SK-N-SH (cell line): ENCODE measurements at regions not wholly inside any gene's neighbourhood (a gene's known extent, or its start where the extent isn't known, plus 50 kb on each side); places are given as distances from the start of the nearest gene placed in this dataset.

ENCODE experiments used
- CTCF ChIA-PET: fragments of 300-600, 350-600 bp; formaldehyde crosslinking; extraction: SDS; loops from one replicate; lab custom pipeline; 2021; lab: Yijun Ruan, JAX
- POLR2A ChIA-PET: fragments of 350-600 bp; sonication (Branson Sonifier 250); formaldehyde crosslinking; extraction: SDS; loops from one replicate; lab custom pipeline; 2020; ENCODE audit warnings: antibody characterized with exemption, inconsistent platforms; lab: Yijun Ruan, JAX
- DNase-seq: peaks from one replicate; pipeline ENCODE4 v3.0.0; 2012
- H2AFZ ChIP-seq: fragments of 200-600 bp; sonication (generic); 2 replicates; pipeline ENCODE4 v1.8.1; 2016; ENCODE audit warnings: antibody characterized with exemption, mild to moderate bottlenecking, low read depth
- H3F3A ChIP-seq: fragments of 200-600 bp; sonication (generic); replicated peaks from 2 replicates; pipeline ENCODE3; 2016; ENCODE audit warnings: antibody characterized with exemption, mild to moderate bottlenecking; ENCODE audit not compliant: insufficient read depth
- H3K27ac ChIP-seq, 2 experiments: fragments of 200-500 bp in 1 of 2; fragments of 200-600 bp in 1 of 2; sonication (Bioruptor generic) in 1 of 2; sonication (generic), shearing (Covaris generic) in 1 of 2; 2 replicates each; pipeline versions ENCODE4 v1.5.1 to v1.6.1; 2014 to 2016; ENCODE audit warnings: low read depth in 2 of 2, inconsistent platforms in 1 of 2, low read length in 1 of 2, mild to moderate bottlenecking in 1 of 2, mixed read lengths in 1 of 2
- H3K27me3 ChIP-seq: fragments of 200-600 bp; sonication (generic), shearing (Covaris generic); 2 replicates; pipeline ENCODE4 v1.6.1; 2016; ENCODE audit warnings: mixed run types; ENCODE audit not compliant: insufficient read depth
- H3K36me3 ChIP-seq, 2 experiments: fragments of 200-500 bp in 1 of 2; fragments of 200-600 bp in 1 of 2; sonication (Bioruptor generic) in 1 of 2; sonication (generic) in 1 of 2; replicated peaks in 1 of 2; 2 replicates each; pipeline versions ENCODE3 to v1.5.1; 2014 to 2016; ENCODE audit warnings: low read length in 1 of 2, mild to moderate bottlenecking in 1 of 2; ENCODE audit not compliant: insufficient read depth in 2 of 2, control insufficient read depth in 1 of 2
- H3K4me1 ChIP-seq, 2 experiments: fragments of 200-500 bp in 1 of 2; fragments of 200-600 bp in 1 of 2; sonication (Bioruptor generic) in 1 of 2; sonication (generic), shearing (Covaris generic) in 1 of 2; 2 replicates each; pipeline versions ENCODE4 v1.5.1 to v1.6.1; 2014 to 2016; ENCODE audit warnings: low read depth in 1 of 2, low read length in 1 of 2, mixed run types in 1 of 2; ENCODE audit not compliant: insufficient read depth in 2 of 2, control insufficient read depth in 1 of 2
- H3K4me2 ChIP-seq: fragments of 200-600 bp; sonication (generic), shearing (Covaris generic); 2 replicates; pipeline ENCODE4 v1.6.1; 2017; ENCODE audit warnings: mixed run types
- H3K4me3 ChIP-seq, 2 experiments: fragments of 200-500 bp in 1 of 2; fragments of 200-600 bp in 1 of 2; sonication (Bioruptor generic) in 1 of 2; sonication (generic), shearing (Covaris generic) in 1 of 2; 2 replicates each; pipeline versions ENCODE4 v1.5.1 to v1.8.1; 2014 to 2016; ENCODE audit warnings: low read depth in 2 of 2, inconsistent platforms in 1 of 2, low read length in 1 of 2, mild to moderate bottlenecking in 1 of 2, mixed read lengths in 1 of 2, moderate library complexity in 1 of 2
- H3K79me2 ChIP-seq: fragments of 200-600 bp; sonication (generic); 2 replicates; pipeline ENCODE4 v1.8.1; 2017; ENCODE audit warnings: mild to moderate bottlenecking; ENCODE audit not compliant: insufficient read depth
- H3K9ac ChIP-seq: fragments of 200-600 bp; sonication (generic); 2 replicates; pipeline ENCODE4 v1.6.1; 2017; ENCODE audit warnings: mixed run types
- H3K9me2 ChIP-seq: fragments of 200-600 bp; sonication (generic); 2 replicates; pipeline ENCODE4 v1.6.1; 2017; ENCODE audit warnings: mixed run types
- H3K9me3 ChIP-seq: fragments of 200-600 bp; sonication (generic); 2 replicates; pipeline ENCODE4 v1.6.1; 2017; ENCODE audit warnings: mixed run types, mild to moderate bottlenecking, moderate library complexity
- H4K20me1 ChIP-seq: fragments of 200-600 bp; sonication (generic); 2 replicates; pipeline ENCODE4 v1.6.1; 2017; ENCODE audit warnings: mild to moderate bottlenecking, mixed run types; ENCODE audit not compliant: insufficient read depth
- EP300 ChIP-seq, 2 experiments: IDR thresholded peaks; 2 replicates each; pipeline versions ENCODE4 v1.4.0 to v1.6.1; 2012; ENCODE audit warnings: borderline replicate concordance in 1 of 2, low read depth in 1 of 2, low read length in 1 of 2
- EZH2phosphoT487 ChIP-seq: fragments of 200-600 bp; sonication (generic); IDR thresholded peaks from 2 replicates; pipeline ENCODE4 v1.6.1; 2017; ENCODE audit warnings: low read depth, mixed run types, mild to moderate bottlenecking, antibody characterized with exemption, moderate library complexity, borderline replicate concordance
- FOXJ3 ChIP-seq: sonication (generic); formaldehyde crosslinking; IDR thresholded peaks from 2 replicates; pipeline ENCODE4 v1.5.1; 2020; ENCODE audit warnings: mild to moderate bottlenecking, missing genetic modification reagents
- GABPA ChIP-seq: IDR thresholded peaks from 2 replicates; pipeline ENCODE4 v1.4.0; 2012; ENCODE audit warnings: low read depth, mild to moderate bottlenecking
- MXI1 ChIP-seq: IDR thresholded peaks from 2 replicates; pipeline ENCODE4 v1.6.1; 2012; ENCODE audit warnings: mild to moderate bottlenecking, low read depth, low read length, improper control_type of control experiment
- NRF1 ChIP-seq: IDR thresholded peaks from 2 replicates; pipeline ENCODE4 v1.6.1; 2012; ENCODE audit warnings: low read depth, mild to moderate bottlenecking, low read length
- PBX3 ChIP-seq: IDR thresholded peaks from 2 replicates; pipeline ENCODE4; 2012
- POLR2AphosphoS5 ChIP-seq: IDR thresholded peaks from 2 replicates; pipeline ENCODE4 v1.6.1; 2012; ENCODE audit warnings: low read depth, low read length
- TCF12 ChIP-seq: IDR thresholded peaks from 2 replicates; pipeline ENCODE4 v1.4.0; 2012
- TEAD4 ChIP-seq: IDR thresholded peaks from 2 replicates; pipeline ENCODE4 v1.4.0; 2012; ENCODE audit warnings: mild to moderate bottlenecking, borderline replicate concordance; ENCODE audit not compliant: insufficient read depth
- YY1 ChIP-seq: IDR thresholded peaks from 2 replicates; pipeline ENCODE4 v1.4.0; 2012; ENCODE audit warnings: low read depth, mild to moderate bottlenecking
- WGBS: methylation state at CpG from one replicate; pipeline ENCODE4 v1.1.6; 2017; ENCODE audit warnings: low lambda C conversion rate; 5-methylcytosine and 5-hydroxymethylcytosine counted together

- 63% methylated on average over 20 of the region's 21 CpGs for WGBS
- H3K36me3 ChIP-seq = no peaks in the 10 kb centered on the region
- H3K27me3 ChIP-seq = no peaks in the 10 kb centered on the region
- POLR2A ChIA-PET = no interaction called here
- H3F3A ChIP-seq = no peaks in the 10 kb centered on the region
- H3K4me3 ChIP-seq = no peak overlapping the region
- no peak for DNase-seq
- H3K27ac ChIP-seq = no peak overlapping the region
- H3K9me3 ChIP-seq = no peaks in the 10 kb centered on the region
- no peak overlapping the region for H2AFZ ChIP-seq
- H3K4me1 ChIP-seq = no peaks in the 10 kb centered on the region
- no peak overlapping the region for H3K9ac ChIP-seq
- no peak overlapping the region for H3K4me2 ChIP-seq
- H4K20me1 ChIP-seq = no peaks in the 10 kb centered on the region
- CTCF ChIA-PET = interaction anchor here (0.9 kb wide), 1 partner anchor 278 kb away, joined by 3 read pairs; no protein-coding TSS in a partner anchor
- H3K79me2 ChIP-seq = no peaks in the 10 kb centered on the region
- TF ChIP-seq MXI1 (no peak), GABPA (no peak), EZH2phosphoT487 (no peak)
- H3K9me2 ChIP-seq = no peaks in the 10 kb centered on the region
Observed at GRCh38 chr2:100707016-100707947, 112.7 kb upstream of the NPAS2 start.

GRCh38 chr2:100708333-100708732 is 111.6 kb upstream of the NPAS2 start:
- no peaks in the 10 kb centered on the region for H3K36me3 ChIP-seq
- DNase-seq = no peak
- no peak overlapping the region for H3K4me3 ChIP-seq
- no peak overlapping the region for H3K4me2 ChIP-seq
- no peak overlapping the region for H3K9ac ChIP-seq
- TF ChIP-seq TEAD4 (no peak), MXI1 (no peak), EZH2phosphoT487 (no peak), FOXJ3 (no peak), YY1 (no peak), POLR2AphosphoS5 (no peak), NRF1 (no peak), TCF12 (no peak), PBX3 (no peak), EP300 (IDR thresholded peaks at IDR 0.05; ENCODE audit: borderline replicate concordance in 1 of 2, low read depth in 1 of 2, low read length in 1 of 2) (no peak)
- CTCF ChIA-PET = interaction anchor here (0.6 kb wide), 1 partner anchor 21 kb away, joined by 4 read pairs; no protein-coding TSS in a partner anchor
- no peaks in the 10 kb centered on the region for H4K20me1 ChIP-seq
- POLR2A ChIA-PET = no interaction called here
- no peaks in the 10 kb centered on the region for H3K79me2 ChIP-seq
- no peaks in the 10 kb centered on the region for H3K4me1 ChIP-seq
- H3F3A ChIP-seq = no peaks in the 10 kb centered on the region
- H3K27ac ChIP-seq = no peak overlapping the region
- H3K9me3 ChIP-seq = no peaks in the 10 kb centered on the region
- no peak overlapping the region for H2AFZ ChIP-seq
- H3K9me2 ChIP-seq = no peaks in the 10 kb centered on the region
- 40% methylated on average over 2 of the region's 3 CpGs for WGBS
- H3K27me3 ChIP-seq = no peaks in the 10 kb centered on the region
